MCF 10A (cell line): ENCODE measurements at regions not wholly inside any gene's neighbourhood (a gene's known extent, or its start where the extent isn't known, plus 50 kb on each side); places are given as distances from the start of the nearest gene placed in this dataset.
"Not testable (repeated sequence)": the region's sequence is repeated elsewhere in the genome, so short reads cannot be mapped to it uniquely, and the experiment has no call there.

Source experiments
- BruUV-seq: library from RNA; stranded (reverse); fragments of 400-500 nt; replicated peaks from 2 replicates; lab custom pipeline; 2021; lab: Mats Ljungman, UMichigan
- CTCF ChIA-PET: fragments of 300-600 bp; sonication (Branson Sonifier 250); formaldehyde crosslinking; extraction: SDS; loops from one replicate; lab custom pipeline; 2021; ENCODE audit warnings: antibody characterized with exemption, inconsistent platforms; lab: Yijun Ruan, JAX
- POLR2A ChIA-PET: fragments of 300-600, 350-650 bp; sonication (Branson Sonifier 250); formaldehyde crosslinking; extraction: SDS; loops from one replicate; lab custom pipeline; 2020; ENCODE audit warnings: antibody characterized with exemption, inconsistent platforms; lab: Yijun Ruan, JAX
- DNase-seq: peaks from one replicate; pipeline ENCODE4 v3.0.0-alpha.2; 2018; ENCODE audit not compliant: unreplicated experiment
- H3K27ac Mint-ChIP-seq: one replicate; pipeline ENCODE4 v1.8.0; 2022; ENCODE audit warnings: mild to moderate bottlenecking, low read depth, mixed read lengths; ENCODE audit not compliant: unreplicated experiment
- H3K27me3 Mint-ChIP-seq: one replicate; pipeline ENCODE4 v1.8.0; 2022; ENCODE audit warnings: mixed read lengths; ENCODE audit not compliant: insufficient read depth, unreplicated experiment
- H3K36me3 Mint-ChIP-seq: one replicate; pipeline ENCODE4 v1.8.0; 2022; ENCODE audit warnings: mild to moderate bottlenecking, moderate library complexity, mixed read lengths; ENCODE audit not compliant: insufficient read depth, unreplicated experiment
- H3K4me1 Mint-ChIP-seq: one replicate; pipeline ENCODE4 v1.8.0; 2022; ENCODE audit warnings: mixed read lengths; ENCODE audit not compliant: insufficient read depth, unreplicated experiment
- H3K4me3 Mint-ChIP-seq: one replicate; pipeline ENCODE4 v1.8.0; 2022; ENCODE audit warnings: mild to moderate bottlenecking, moderate library complexity, mixed read lengths; ENCODE audit not compliant: unreplicated experiment
- H3K9me3 Mint-ChIP-seq: one replicate; pipeline ENCODE4 v1.8.0; 2022; ENCODE audit warnings: mixed read lengths; ENCODE audit not compliant: unreplicated experiment
- intact Hi-C: fragments of 100-400 bp; cut with micrococcal nuclease; formaldehyde crosslinking; loops from 2 replicates; pipeline ENCODE4 v1.14.1; 2022
- TF ChIP-seq, protein P1 (sequence below): fragments of 200-600 bp; IDR thresholded peaks from one replicate; pipeline ENCODE4 v1.8.0; 2022; ENCODE audit warnings: antibody characterized with exemption, mild to moderate bottlenecking; ENCODE audit not compliant: unreplicated experiment

DNA sequence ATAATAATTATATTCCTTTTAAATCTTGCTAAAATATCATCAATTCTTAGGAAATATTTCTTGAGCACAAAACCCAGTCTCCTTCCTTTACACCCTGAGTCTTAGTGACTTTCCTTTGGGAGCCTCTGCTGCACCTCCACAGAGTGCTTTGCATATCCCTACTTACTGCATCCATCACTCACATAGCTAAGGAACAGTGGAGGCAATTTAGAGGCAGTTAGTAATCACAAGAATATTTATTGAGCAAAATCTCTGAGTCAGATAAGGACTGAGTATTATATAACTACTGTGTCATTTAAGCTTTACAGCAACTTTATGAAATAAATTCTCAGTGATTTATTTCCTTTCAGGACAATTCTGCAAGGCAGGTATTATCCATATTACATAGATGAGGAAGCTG lies 327.7 kb downstream of the TMX3 start:
- no peaks in the 10 kb centered on the region for H3K4me1 Mint-ChIP-seq
- TF ChIP-seq, protein P1, sequence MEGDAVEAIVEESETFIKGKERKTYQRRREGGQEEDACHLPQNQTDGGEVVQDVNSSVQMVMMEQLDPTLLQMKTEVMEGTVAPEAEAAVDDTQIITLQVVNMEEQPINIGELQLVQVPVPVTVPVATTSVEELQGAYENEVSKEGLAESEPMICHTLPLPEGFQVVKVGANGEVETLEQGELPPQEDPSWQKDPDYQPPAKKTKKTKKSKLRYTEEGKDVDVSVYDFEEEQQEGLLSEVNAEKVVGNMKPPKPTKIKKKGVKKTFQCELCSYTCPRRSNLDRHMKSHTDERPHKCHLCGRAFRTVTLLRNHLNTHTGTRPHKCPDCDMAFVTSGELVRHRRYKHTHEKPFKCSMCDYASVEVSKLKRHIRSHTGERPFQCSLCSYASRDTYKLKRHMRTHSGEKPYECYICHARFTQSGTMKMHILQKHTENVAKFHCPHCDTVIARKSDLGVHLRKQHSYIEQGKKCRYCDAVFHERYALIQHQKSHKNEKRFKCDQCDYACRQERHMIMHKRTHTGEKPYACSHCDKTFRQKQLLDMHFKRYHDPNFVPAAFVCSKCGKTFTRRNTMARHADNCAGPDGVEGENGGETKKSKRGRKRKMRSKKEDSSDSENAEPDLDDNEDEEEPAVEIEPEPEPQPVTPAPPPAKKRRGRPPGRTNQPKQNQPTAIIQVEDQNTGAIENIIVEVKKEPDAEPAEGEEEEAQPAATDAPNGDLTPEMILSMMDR, result no peak
- no peak overlapping the region for H3K27ac Mint-ChIP-seq
- no peak overlapping the region for H3K4me3 Mint-ChIP-seq
- ChIA-PET CTCF (no interaction called here), POLR2A (no interaction called here)
- DNase-seq, result no peak
- intact Hi-C loops, result no loop called here
- BruUV-seq, result no TSS peak
- no peaks in the 10 kb centered on the region for H3K27me3 Mint-ChIP-seq
- H3K36me3 Mint-ChIP-seq, result no peaks in the 10 kb centered on the region
- peaks cover 8% of the 10 kb centered on the region for H3K9me3 Mint-ChIP-seq

DNA sequence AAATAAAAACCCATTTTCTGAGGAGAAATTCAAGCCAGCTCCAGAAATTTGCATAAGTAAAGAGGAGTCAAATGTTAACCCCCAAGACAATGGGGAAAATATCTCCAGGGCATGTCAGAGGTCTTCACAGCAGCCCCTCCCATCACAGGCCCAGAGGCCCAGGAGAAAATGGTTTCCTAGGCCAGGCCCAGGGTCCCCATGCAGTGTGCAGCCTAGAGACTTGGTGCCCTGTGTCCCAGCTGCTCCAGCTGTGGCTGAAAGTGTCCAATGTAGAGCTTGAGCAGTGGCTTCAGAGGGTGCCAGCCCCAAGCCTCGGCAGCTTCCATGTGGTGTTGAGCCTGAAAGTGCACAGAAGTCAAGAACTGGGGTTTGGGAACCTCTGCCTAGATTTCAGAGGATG lies 330.9 kb downstream of the TMX3 start:
- ChIA-PET CTCF (interaction anchor here (0.6 kb wide), 1 partner anchor 14 kb away, joined by 4 read pairs; no protein-coding TSS in a partner anchor), POLR2A (interaction anchor here (0.7 kb wide), 1 partner anchor 17 kb away, joined by 3 read pairs; no protein-coding TSS in a partner anchor)
- H3K4me3 Mint-ChIP-seq, H3K4me1 Mint-ChIP-seq, H3K36me3 Mint-ChIP-seq, DNase-seq, H3K27me3 Mint-ChIP-seq, H3K27ac Mint-ChIP-seq, H3K9me3 Mint-ChIP-seq, intact Hi-C loops, BruUV-seq: not testable (repeated sequence)

- H3K4me3 Mint-ChIP-seq, result no peak overlapping the region
- no peaks in the 10 kb centered on the region for H3K9me3 Mint-ChIP-seq
- no peak overlapping the region for H3K27ac Mint-ChIP-seq
- BruUV-seq, result no TSS peak
- intact Hi-C loops, result no loop called here
- TF ChIP-seq, protein P1, result no peak
- no peaks in the 10 kb centered on the region for H3K4me1 Mint-ChIP-seq
- no peaks in the 10 kb centered on the region for H3K36me3 Mint-ChIP-seq
- POLR2A ChIA-PET, result no interaction called here
- H3K27me3 Mint-ChIP-seq, result no peaks in the 10 kb centered on the region
- CTCF ChIA-PET, result no interaction called here
- DNase-seq, result no peak
These were observed 338.0 kb downstream of the TMX3 start for GRCh38 chr18:68376926-68377325.

DNA sequence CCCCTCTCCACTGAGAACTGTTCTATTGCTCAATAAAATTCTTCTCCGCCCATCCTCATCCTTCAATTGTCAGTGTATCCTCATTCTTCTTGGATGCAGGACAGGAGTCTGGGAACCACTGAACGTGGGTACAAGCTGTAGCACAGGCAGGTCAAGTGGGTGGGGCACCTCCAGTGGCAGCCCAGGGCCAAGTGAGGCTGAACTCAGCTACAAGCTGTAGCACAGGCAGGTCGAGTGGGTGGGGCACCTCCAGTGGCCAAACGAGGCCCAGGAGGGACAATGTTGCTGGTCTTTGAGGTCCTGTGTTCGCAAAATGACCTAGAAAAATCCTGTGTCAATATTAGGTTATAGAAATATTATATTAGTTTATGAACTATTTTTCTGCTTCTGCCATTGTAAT lies 352.0 kb downstream of the TMX3 start:
- no peaks in the 10 kb centered on the region for H3K36me3 Mint-ChIP-seq
- H3K4me1 Mint-ChIP-seq, result peaks cover 6% of the 10 kb centered on the region
- intact Hi-C loops, result no loop called here
- no peak overlapping the region for H3K4me3 Mint-ChIP-seq
- TF ChIP-seq, protein P1, result no peak
- H3K9me3 Mint-ChIP-seq, result peaks cover 10% of the 10 kb centered on the region
- BruUV-seq, result no TSS peak
- ChIA-PET POLR2A (no interaction called here), CTCF (interaction anchor here (0.6 kb wide), 1 partner anchor 395 kb away, joined by 4 read pairs; no protein-coding TSS in a partner anchor)
- H3K27ac Mint-ChIP-seq, result no peak overlapping the region
- no peaks in the 10 kb centered on the region for H3K27me3 Mint-ChIP-seq
- DNase-seq, result no peak

GRCh38 chr18:68355637-68356036 lies 359.3 kb downstream of the TMX3 start:
- Mint-ChIP-seq H3K27ac (no peak overlapping the region), H3K4me3 (no peak overlapping the region)
- intact Hi-C loops, result no loop called here

More at GRCh38 chr18:68355637-68356036, 359.3 kb downstream of the TMX3 start:
- CTCF ChIA-PET, result no interaction called here
- BruUV-seq, result no TSS peak
- TF ChIP-seq, protein P1, result no peak
- no peaks in the 10 kb centered on the region for H3K27me3 Mint-ChIP-seq
- DNase-seq, result no peak
- no peaks in the 10 kb centered on the region for H3K36me3 Mint-ChIP-seq
- H3K9me3 Mint-ChIP-seq, result peaks cover 17% of the 10 kb centered on the region
- no peaks in the 10 kb centered on the region for H3K4me1 Mint-ChIP-seq
- POLR2A ChIA-PET, result no interaction called here
